HEK293T (cell line): ENCODE measurements at regions not wholly inside any gene's neighbourhood (a gene's known extent, or its start where the extent isn't known, plus 50 kb on each side); places are given as distances from the start of the nearest gene placed in this dataset.

ENCODE experiments used
- FOXA1 ChIP-seq: fragments of 450-650 bp; IDR thresholded peaks from 2 replicates; pipeline ENCODE4 v1.6.1; 2016; ENCODE audit warnings: mild to moderate bottlenecking
- L3MBTL2 ChIP-seq: fragments of 450-650 bp; conservative IDR thresholded peaks from 2 replicates; pipeline ENCODE4 v1.6.1; 2016; ENCODE audit warnings: mild to moderate bottlenecking

DNA sequence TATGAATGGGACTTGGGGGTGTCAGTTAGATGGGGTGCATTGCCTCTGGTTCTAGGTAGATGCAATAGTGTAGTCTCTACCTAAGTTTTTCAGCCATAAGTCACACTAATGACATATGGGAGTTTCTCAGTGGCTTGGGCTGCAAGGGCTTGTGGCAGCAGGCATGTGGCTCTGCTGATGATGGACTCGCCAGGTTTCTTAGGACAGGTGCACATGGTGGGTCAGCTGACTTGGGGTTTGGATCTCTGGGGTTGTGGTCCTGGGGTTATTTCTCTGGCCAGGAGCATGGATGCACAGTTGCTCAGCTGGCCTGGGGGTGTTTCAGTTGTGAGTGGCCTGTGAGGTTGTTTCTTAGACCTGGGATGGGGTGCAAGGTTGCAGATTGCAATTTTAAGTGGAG, 120.0 kb upstream of the DCBLD2 start:
- TF ChIP-seq FOXA1, result no peak
- no peak for TF ChIP-seq L3MBTL2
